HG02588 (cell line): ENCODE measurements at regions not wholly inside any gene's neighbourhood (a gene's known extent, or its start where the extent isn't known, plus 50 kb on each side); places are given as distances from the start of the nearest gene placed in this dataset.

Experiments
- ATAC-seq: cut with Tn5 transposase; IDR thresholded peaks from one replicate; pipeline ENCODE4 v1.9.1; 2021; ENCODE audit warnings: mild to moderate bottlenecking, moderate library complexity; ENCODE audit not compliant: unreplicated experiment

GRCh38 chr18:75553021-75553420 lies 125.5 kb upstream of the SMIM21 start:
- no peak for ATAC-seq

GRCh38 chr18:75551071-75551470 lies 123.6 kb upstream of the SMIM21 start:
- ATAC-seq: no peak

GRCh38 chr18:75548353-75548905 lies 120.9 kb upstream of the SMIM21 start:
- ATAC-seq: no peak

DNA sequence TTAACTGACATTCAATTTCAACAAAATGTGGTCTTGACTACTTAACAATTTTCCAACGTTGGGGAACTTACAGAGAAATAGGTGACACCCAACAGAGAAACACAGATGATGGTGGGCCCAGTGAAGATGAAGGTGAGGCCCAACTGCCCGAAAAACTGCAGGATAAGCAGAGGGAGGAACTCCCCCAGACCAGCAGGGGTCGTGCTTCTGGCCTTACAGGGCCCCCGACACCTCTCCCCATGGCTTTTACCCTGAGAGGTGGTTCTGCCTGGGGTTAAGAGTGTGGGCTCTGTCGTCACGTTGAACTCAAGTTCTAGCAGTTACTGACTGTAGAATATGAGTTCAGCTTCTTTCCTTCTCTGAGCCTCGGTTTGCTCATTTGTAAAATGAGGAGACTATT lies 119.5 kb upstream of the SMIM21 start:
- no peak for ATAC-seq

DNA sequence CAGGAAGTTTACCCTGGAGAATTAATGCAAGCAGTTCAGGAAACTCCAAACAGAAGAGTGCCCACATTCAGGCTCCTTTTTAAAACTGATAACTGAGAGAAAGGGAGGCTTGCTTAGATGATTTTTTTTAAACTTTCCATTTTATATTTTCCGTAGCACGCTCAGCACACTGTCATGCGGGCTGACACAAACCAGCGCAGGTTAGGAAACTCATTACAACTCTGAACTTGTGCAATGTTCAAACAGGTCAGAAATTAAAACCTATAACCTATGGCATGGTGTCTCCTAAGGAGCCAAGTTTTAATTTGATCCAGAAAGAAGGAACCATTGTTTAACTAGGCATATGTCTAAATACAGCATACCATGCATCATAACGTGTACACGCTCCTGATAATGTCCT lies 117.7 kb upstream of the SMIM21 start:
- ATAC-seq: no peak

- no peak for ATAC-seq
Measured at GRCh38 chr18:75544496-75544895, 117.0 kb upstream of the SMIM21 start.

DNA sequence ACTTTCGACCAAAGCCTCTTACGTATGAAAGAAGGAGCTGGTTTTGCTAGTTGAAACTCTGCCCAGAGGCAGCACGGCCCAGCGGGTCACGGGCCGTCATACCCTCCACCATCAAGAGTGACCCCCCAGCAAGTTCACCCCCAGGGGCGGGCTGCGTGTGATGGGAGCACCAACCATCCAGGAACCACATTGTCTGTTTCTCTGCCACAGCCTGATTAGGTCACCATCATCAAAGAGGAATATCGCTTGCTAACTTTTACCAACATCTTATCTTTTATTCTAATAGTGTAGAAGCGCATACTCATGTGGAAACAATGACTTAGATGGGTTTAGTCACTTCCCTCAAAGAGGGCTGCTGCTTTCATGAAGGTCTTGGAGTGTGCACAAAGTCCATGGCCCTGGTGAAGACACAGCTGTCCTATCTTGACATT lies 116.6 kb upstream of the SMIM21 start:
- ATAC-seq: no peak

DNA sequence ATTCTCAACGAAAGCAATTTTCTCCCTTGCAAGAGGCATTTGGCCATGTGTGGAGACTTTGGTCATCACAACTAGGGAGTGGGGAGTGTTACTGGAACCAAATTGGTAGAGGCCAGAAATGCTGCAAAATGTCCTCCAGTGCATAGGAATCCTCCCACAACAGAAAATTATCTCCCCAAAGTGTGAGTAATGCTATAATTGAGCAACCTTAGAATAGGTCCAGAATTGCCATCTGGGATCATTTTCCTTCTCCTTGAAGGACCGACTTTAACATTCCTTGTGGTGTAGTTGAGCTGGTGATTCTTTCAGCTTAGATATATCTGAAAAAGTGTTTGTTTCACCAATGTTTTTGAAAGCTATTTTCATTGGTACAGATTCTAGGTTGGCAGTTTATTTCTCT lies 111.2 kb upstream of the SMIM21 start:
- ATAC-seq: no peak

- ATAC-seq: no peak
Measured at GRCh38 chr18:75533950-75534349, 106.4 kb upstream of the SMIM21 start.

- no peak for ATAC-seq
Measured at GRCh38 chr18:75533209-75533608, 105.7 kb upstream of the SMIM21 start.

DNA sequence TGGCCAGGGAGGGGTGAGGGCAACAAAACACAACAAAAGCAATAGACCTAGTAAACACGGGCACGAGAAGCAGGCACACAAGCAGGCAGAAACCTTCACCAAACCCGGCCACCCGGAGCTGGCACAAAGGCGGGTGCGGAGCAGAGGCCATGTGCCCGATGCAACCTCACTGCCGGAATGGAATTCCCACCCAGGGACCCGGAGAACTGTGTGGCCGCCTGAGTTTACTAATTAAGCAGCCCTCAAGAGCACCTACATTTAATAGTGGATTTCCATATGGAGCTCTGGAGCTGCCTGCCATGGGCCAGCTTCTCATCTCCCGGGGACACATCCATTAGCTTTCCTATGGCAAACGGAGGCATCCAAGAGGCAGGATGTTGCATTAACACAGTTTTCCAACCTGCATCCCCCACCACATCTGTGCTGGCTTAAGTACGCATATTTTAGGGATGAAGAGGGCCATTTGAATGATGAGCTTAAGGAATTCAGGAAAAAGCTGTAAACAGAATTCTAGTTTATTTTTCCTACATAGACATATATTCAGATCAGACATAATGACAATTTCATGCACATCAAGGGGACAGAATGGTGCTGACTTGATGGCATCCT lies 104.5 kb upstream of the SMIM21 start:
- ATAC-seq: no peak

DNA sequence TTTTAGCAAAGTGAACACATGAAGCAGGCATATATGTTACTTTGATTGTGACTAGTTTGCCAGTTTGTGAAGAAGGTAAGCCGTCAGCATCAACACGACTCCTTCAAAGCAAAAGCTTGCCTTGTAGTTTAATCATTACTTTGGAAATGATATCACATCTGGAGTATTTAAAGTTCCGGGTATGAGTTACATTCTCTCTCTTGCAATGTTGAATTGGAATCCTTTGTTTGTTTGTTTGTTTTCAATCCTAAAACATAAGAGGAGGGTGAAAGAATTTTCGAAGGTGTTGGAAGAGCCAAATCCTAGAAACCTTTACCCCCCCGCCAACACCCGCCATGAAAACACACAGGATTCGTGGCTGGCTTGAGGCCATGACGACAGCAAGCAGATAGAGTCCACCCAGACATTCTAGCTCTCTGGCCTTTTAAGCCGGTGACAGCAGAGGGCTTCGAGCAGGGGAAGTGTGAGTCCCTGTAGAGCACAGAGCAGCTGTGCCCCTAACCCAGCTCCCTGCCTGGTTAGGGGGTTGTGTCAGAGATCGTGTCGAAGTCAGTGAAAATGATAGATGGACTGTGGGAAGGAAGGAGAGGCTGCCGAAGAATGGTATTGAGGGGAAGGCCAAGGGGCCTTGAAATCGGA lies 103.8 kb upstream of the SMIM21 start:
- no peak for ATAC-seq

GRCh38 chr18:75530566-75531211 lies 103.2 kb upstream of the SMIM21 start:
- ATAC-seq: no peak

DNA sequence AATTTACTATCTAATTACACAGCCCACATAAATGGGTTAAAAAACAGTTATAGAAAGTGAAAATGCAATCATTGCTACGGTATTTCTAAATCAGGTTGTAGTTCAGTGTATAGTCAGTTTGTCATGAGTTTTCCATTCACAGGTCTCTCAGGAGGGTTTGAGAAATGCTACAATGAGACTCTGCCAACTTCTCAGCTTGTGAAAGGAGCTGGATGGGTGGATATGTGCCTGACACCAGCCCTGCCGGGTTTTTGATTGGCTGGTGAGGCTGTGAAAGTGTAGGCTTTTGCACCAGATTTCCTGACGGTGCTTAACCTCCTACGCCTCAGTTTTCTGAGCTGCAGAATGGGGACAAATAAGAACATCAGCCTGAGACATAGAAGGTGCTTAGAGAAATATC lies 102.6 kb upstream of the SMIM21 start:
- no peak for ATAC-seq

DNA sequence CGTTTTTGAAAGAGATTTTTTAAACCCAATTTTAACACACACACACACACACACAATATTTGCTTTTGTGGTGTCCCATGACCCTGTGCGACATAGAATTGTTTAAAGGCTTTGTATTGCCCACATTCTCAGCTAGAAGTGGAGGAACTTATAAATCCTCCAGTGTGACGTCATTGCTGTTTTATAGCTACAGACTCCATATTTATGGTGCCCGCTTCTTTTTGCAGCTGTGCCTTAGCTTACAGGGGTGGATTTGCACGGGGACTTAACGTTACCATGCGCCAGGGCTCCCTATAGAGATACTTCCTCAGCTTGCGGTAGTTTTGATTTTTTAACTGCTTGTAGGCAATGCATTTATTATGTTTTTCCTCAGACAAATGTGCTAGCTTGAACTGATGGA lies 101.9 kb upstream of the SMIM21 start:
- ATAC-seq: no peak

DNA sequence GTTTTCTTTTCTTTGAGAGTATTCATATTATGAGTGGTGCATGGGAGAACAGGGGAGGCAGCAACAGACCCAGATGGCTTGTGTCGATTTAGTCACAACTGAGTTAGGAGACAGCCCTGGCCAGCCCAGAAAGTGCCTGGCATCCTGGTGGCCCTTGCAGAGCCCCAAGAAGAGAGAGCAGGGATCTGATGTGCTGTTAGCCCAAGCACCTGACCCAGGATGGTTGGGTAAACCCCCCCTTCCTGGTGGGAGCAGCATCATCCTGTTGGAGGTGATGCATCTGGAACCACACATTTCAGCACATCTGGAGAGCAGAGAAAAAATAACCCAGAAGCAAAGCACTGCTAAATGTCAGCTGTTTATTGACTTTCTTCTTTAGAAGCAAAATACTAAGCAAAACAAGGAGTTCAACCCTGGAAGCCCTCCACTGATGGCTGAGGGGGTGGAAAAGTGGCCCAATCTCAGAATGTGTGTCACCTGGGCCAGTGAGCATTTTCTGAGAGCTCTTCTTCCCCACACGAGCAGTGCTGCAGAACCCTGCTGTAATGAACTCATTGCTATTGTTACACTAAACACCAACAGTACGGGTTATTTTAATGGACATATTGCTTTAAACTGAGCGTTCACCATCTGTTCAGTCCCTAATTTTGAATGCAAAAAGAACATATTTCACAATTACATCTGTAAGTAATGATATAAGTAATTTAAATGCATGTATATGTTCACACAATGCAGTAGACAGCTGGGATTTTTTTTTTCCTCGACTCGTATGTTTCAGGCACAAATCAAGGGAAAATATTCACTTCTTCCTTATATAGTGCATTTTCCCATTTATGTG lies 100.6 kb upstream of the SMIM21 start:
- ATAC-seq: no peak

- no peak for ATAC-seq
Measured at GRCh38 chr18:75526038-75526437, 98.5 kb upstream of the SMIM21 start.

- ATAC-seq: no peak
Measured at GRCh38 chr18:75525331-75525730, 97.8 kb upstream of the SMIM21 start.

DNA sequence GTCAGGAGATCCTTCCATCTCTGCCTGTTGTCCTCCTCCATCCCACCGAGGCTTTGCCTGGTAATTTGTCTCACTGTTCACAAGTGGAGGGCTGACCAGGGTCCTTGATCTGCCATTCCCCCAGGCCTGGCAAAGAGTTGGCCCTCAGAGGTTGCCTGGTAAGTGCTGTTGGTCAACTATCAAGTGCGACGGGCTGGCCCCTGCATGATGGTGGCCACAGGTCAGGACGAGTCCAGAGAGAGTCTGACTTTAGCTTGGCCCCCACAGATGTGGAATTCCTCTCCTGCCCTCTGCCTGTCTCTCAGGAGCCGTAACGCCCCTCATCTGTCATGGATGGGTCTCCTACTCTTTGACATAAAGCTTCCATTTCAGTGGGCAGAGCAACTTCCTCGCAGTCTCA lies 97.3 kb upstream of the SMIM21 start:
- ATAC-seq: no peak

DNA sequence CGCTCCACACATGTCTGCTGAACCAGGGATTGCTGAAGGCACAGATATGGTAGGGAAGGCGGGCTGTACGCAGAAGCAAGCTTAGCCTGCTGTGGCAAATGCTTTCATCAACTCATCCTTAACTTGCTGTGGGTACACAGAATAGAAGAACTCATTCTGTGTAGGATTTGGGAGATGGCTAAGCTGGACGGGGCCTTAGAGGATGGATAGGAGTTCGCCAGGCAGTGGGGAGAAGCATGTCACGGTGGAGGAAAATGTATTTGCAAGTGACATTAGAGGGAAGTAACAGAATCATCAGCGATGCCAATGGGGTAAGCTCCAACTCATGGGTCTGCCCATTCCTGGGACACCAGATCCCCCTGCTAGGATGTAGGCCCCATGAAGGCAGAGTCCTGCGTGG lies 96.7 kb upstream of the SMIM21 start:
- ATAC-seq: no peak

- no peak for ATAC-seq
Measured at GRCh38 chr18:75521816-75522215, 94.3 kb upstream of the SMIM21 start.
